CD8-positive, alpha-beta memory T cell (primary cell): ENCODE measurements at regions not wholly inside any gene's neighbourhood (a gene's known extent, or its start where the extent isn't known, plus 50 kb on each side); places are given as distances from the start of the nearest gene placed in this dataset.

Source experiments
- CTCF ChIA-PET: fragments of 350-600 bp; sonication (Branson Sonifier 250); formaldehyde crosslinking; loops from one replicate; lab custom pipeline; 2021; ENCODE audit warnings: antibody characterized with exemption; lab: Charles Lee
- POLR2A ChIA-PET: fragments of 350-600 bp; sonication (Branson Sonifier 250); formaldehyde crosslinking; loops from one replicate; lab custom pipeline; 2021; ENCODE audit warnings: antibody characterized with exemption; lab: Charles Lee
- DNase-seq, 5 donors: peaks; one replicate each; pipeline versions ENCODE4 v3.0.0 to v3.0.0-alpha.2; 2020 to 2022; ENCODE audit warnings: mixed read lengths in 1 of 5
- H3K27ac ChIP-seq: one replicate; pipeline ENCODE4 v1.7.0; 2013; ENCODE audit warnings: low read depth, mild to moderate bottlenecking, low read length, moderate library complexity
- H3K27me3 ChIP-seq: 2 replicates; pipeline ENCODE4 v1.7.0; 2013; ENCODE audit warnings: low read length, mild to moderate bottlenecking; ENCODE audit not compliant: insufficient read depth, poor library complexity, severe bottlenecking
- H3K36me3 ChIP-seq: 2 replicates; pipeline ENCODE4 v1.7.0; 2013; ENCODE audit warnings: mild to moderate bottlenecking, low read length, moderate library complexity; ENCODE audit not compliant: insufficient read depth
- H3K4me1 ChIP-seq: 2 replicates; pipeline ENCODE4 v1.7.0; 2013; ENCODE audit warnings: mild to moderate bottlenecking, low read length, moderate library complexity; ENCODE audit not compliant: insufficient read depth
- H3K4me3 ChIP-seq: 2 replicates; pipeline ENCODE4 v1.7.0; 2013; ENCODE audit warnings: mild to moderate bottlenecking, low read length
- H3K9me3 ChIP-seq: 2 replicates; pipeline ENCODE4 v1.7.0; 2013; ENCODE audit warnings: mild to moderate bottlenecking, low read length
- H3K27ac Mint-ChIP-seq, 8 donors: one replicate each; pipeline ENCODE4 v1.8.0; 2020 to 2021; ENCODE audit warnings: mixed read lengths in 8 of 8, mild to moderate bottlenecking in 6 of 8, inconsistent platforms in 3 of 8, moderate library complexity in 3 of 8
- H3K27me3 Mint-ChIP-seq, 2 donors: one replicate each; pipeline ENCODE4 v1.8.0; 2020 to 2021; ENCODE audit warnings: mixed read lengths in 2 of 2, mild to moderate bottlenecking in 1 of 2, moderate library complexity in 1 of 2
- H3K36me3 Mint-ChIP-seq, 3 donors: one replicate each; pipeline ENCODE4 v1.8.0; 2020 to 2021; ENCODE audit warnings: mixed read lengths in 3 of 3, inconsistent platforms in 1 of 3, mild to moderate bottlenecking in 1 of 3
- H3K4me1 Mint-ChIP-seq, 3 donors: one replicate each; pipeline ENCODE4 v1.8.0; 2020 to 2021; ENCODE audit warnings: mixed read lengths in 3 of 3, inconsistent platforms in 1 of 3, mild to moderate bottlenecking in 1 of 3
- H3K4me3 Mint-ChIP-seq, 7 donors: one replicate each; pipeline ENCODE4 v1.8.0; 2020 to 2021; ENCODE audit warnings: mixed read lengths in 7 of 7, mild to moderate bottlenecking in 6 of 7, moderate library complexity in 4 of 7, inconsistent platforms in 2 of 7
- H3K9me3 Mint-ChIP-seq, 5 donors: one replicate each; pipeline ENCODE4 v1.8.0; 2020 to 2022; ENCODE audit warnings: mixed read lengths in 5 of 5, mild to moderate bottlenecking in 3 of 5, moderate library complexity in 2 of 5, inconsistent platforms in 1 of 5

GRCh38 chr2:168343586-168343985 lies 96.2 kb upstream of the STK39 start:
- Mint-ChIP-seq H3K4me3 (no peak overlapping the region), H3K9me3 (no peaks in the 10 kb centered on the region), H3K27me3 (peaks cover 5 to 38% of the 10 kb centered on the region in 2 donors), H3K4me1 (peaks cover 5 to 8% (median 7%) of the 10 kb centered on the region in 3 donors), H3K36me3 (no peaks in the 10 kb centered on the region), H3K27ac (peak overlapping the region in 1 of 8 donors; percentile 76)
- Histone ChIP-seq H3K36me3 (no peaks in the 10 kb centered on the region), H3K27ac (no peak overlapping the region), H3K4me1 (peaks cover 5% of the 10 kb centered on the region), H3K9me3 (no peaks in the 10 kb centered on the region), H3K27me3 (no peaks in the 10 kb centered on the region), H3K4me3 (no peak overlapping the region)
- ChIA-PET POLR2A (no interaction called here), CTCF (interaction anchor here (0.7 kb wide), 1 partner anchor 578 kb away, joined by 3 read pairs; no protein-coding TSS in a partner anchor)
- no peak for DNase-seq

DNA sequence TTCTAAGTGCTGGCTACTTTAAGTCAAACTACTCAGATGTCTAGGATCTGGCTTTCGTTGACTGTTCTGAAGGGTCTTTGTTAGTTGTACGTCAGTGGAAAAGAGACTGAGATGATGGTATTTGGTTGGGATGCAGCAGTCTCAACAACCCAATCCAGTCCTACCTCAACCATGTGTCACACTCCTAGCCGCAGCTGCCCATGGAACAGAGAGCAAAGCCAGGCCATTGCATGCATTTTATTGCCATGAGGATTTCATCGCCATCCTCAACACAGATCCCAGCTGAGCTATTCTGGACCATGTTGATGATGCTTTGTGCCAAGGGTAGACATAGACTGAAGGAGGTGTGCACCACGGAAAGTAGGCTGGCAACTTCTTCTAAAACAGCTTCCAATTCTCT lies 97.3 kb upstream of the STK39 start:
- Mint-ChIP-seq H3K4me1 (peaks cover 5 to 8% (median 7%) of the 10 kb centered on the region in 3 donors), H3K36me3 (no peaks in the 10 kb centered on the region), H3K27ac (no peak overlapping the region), H3K4me3 (no peak overlapping the region), H3K9me3 (no peaks in the 10 kb centered on the region), H3K27me3 (peaks cover 8 to 38% of the 10 kb centered on the region in 2 donors)
- no peaks in the 10 kb centered on the region for H3K27me3 ChIP-seq
- H3K36me3 ChIP-seq = no peaks in the 10 kb centered on the region
- no peak overlapping the region for H3K27ac ChIP-seq
- H3K9me3 ChIP-seq = no peaks in the 10 kb centered on the region
- ChIA-PET POLR2A (no interaction called here), CTCF (interaction anchor here (0.9 to 5.3 kb wide), 3 partner anchors 8 to 576 kb away, joined by 3 to 39 read pairs (median 6); no protein-coding TSS in a partner anchor)
- H3K4me1 ChIP-seq = peaks cover 5% of the 10 kb centered on the region
- no peak for DNase-seq
- no peak overlapping the region for H3K4me3 ChIP-seq

DNA sequence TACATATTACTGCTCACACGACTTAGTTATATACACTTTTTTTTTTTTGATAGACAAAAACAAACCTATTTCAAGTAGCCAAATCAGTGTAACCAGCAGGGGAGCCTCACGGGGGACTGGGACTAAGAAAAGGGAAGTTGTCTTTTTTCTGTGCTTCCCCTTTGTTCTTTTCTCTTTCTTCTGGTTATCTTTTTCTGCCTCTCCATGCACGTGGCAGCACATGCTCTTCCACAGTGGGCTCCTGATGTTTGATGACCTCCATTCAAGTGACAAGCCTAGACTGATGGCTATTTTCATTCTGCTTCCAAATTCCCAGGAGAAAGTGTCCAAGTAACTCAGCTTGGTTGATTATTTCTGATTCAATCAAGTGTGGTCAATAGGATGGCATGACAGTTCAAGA lies 98.2 kb upstream of the STK39 start:
- Histone ChIP-seq H3K9me3 (no peaks in the 10 kb centered on the region), H3K36me3 (no peaks in the 10 kb centered on the region), H3K27me3 (no peaks in the 10 kb centered on the region), H3K4me3 (no peak overlapping the region), H3K4me1 (peaks cover 5% of the 10 kb centered on the region), H3K27ac (no peak overlapping the region)
- no peak for DNase-seq
- H3K9me3 Mint-ChIP-seq = no peaks in the 10 kb centered on the region
- H3K27ac Mint-ChIP-seq = no peak overlapping the region
- no peaks in the 10 kb centered on the region for H3K36me3 Mint-ChIP-seq
- H3K4me1 Mint-ChIP-seq = peaks cover 5 to 8% (median 7%) of the 10 kb centered on the region in 3 donors
- H3K27me3 Mint-ChIP-seq = peaks cover 8 to 42% of the 10 kb centered on the region in 2 donors
- CTCF ChIA-PET = interaction anchor here (1.1 to 5.3 kb wide), 4 partner anchors 9 to 576 kb away, joined by 4 to 39 read pairs (median 13); no protein-coding TSS in a partner anchor
- POLR2A ChIA-PET = no interaction called here
- H3K4me3 Mint-ChIP-seq = peak overlapping the region in 1 of 7 donors; percentile 68

DNA sequence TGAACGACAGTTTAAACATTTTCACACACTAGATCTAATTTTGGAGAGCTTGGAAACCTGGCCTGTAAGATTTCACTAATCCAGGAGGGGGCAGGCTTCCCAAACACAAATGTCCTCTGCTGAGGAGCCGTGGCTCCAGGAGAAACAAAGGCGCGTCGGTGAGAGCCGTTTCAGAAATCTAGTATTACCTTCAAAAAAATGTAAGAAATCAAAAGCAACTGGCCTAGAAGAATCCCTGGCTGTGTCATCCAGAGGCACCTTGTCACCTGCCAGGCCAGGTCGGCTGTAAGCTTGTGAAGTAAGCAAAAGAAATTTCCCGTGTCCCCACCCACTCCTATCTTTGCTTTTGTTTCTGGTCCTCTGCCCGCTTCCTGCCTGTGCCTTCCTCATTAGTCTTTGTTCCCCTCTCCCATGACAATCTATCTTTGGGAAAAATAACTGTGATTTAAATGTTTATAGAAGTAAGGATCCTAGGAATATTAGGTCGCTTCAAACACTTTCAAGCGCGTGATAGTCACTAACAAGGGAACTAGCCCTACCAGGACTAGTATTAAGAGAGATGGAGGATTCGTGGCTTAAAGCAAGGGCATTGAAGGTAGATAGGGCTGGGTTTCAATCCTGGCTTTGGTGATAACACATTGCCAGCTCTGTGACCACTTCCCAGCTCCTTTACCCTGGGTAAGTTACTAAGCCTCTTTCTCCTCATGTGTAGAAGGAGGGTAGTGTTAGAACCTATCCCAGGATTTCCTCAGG lies 99.5 kb upstream of the STK39 start:
- H3K27me3 ChIP-seq = no peaks in the 10 kb centered on the region
- no peaks in the 10 kb centered on the region for H3K9me3 ChIP-seq
- H3K4me3 Mint-ChIP-seq = peak overlapping the region; percentile 43 to 90 (median 87)
- peaks cover 5 to 8% (median 7%) of the 10 kb centered on the region in 3 donors for H3K4me1 Mint-ChIP-seq
- no peak overlapping the region for H3K27ac ChIP-seq
- peak; percentile 47 to 66 (median 58) for DNase-seq
- no peaks in the 10 kb centered on the region for H3K36me3 ChIP-seq
- no peaks in the 10 kb centered on the region for H3K36me3 Mint-ChIP-seq
- H3K27me3 Mint-ChIP-seq = peaks cover 8 to 36% of the 10 kb centered on the region in 2 donors
- no peaks in the 10 kb centered on the region for H3K9me3 Mint-ChIP-seq
- POLR2A ChIA-PET = no interaction called here
- CTCF ChIA-PET = interaction anchor here (0.7 to 5.3 kb wide), 17 partner anchors 9 to 574 kb away, joined by 3 to 39 read pairs (median 4); no protein-coding TSS in a partner anchor
- peak overlapping the region in 5 of 8 donors; percentile 19 to 82 (median 75) for H3K27ac Mint-ChIP-seq
- H3K4me1 ChIP-seq = peaks cover 5% of the 10 kb centered on the region
- peak overlapping the region; percentile 52 for H3K4me3 ChIP-seq

DNA sequence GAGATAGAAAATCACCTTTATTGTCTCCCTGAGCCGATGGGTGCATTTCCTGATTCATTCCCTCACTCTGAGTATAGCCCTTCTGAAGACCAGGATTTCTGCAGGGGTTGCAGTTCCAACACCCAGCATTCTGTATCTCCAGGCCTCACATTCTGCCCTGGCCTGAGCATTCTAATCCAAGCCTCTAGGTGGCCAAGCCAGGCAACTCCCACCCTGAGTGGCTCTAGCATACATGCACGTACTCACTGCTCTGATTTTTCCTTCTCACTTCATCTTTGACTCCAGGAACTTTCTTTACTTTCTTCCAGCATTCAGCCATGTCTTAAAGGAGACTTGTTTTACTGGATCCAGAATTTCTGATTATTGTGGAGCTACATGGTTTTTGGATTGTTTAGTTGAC lies 100.7 kb upstream of the STK39 start:
- peaks cover 5 to 8% (median 7%) of the 10 kb centered on the region in 3 donors for H3K4me1 Mint-ChIP-seq
- H3K27ac Mint-ChIP-seq = no peak overlapping the region
- ChIA-PET CTCF (interaction anchor here (1.7 to 5.3 kb wide), 3 partner anchors 410 to 573 kb away, joined by 6 to 39 read pairs (median 8); no protein-coding TSS in a partner anchor), POLR2A (no interaction called here)
- no peaks in the 10 kb centered on the region for H3K36me3 Mint-ChIP-seq
- Histone ChIP-seq H3K27me3 (no peaks in the 10 kb centered on the region), H3K36me3 (no peaks in the 10 kb centered on the region), H3K4me3 (no peak overlapping the region), H3K27ac (no peak overlapping the region), H3K4me1 (peaks cover 5% of the 10 kb centered on the region), H3K9me3 (no peaks in the 10 kb centered on the region)
- peaks cover 0 to 2% (median 0%) of the 10 kb centered on the region in 5 donors for H3K9me3 Mint-ChIP-seq
- DNase-seq = no peak
- peaks cover 8 to 35% of the 10 kb centered on the region in 2 donors for H3K27me3 Mint-ChIP-seq
- H3K4me3 Mint-ChIP-seq = no peak overlapping the region

DNA sequence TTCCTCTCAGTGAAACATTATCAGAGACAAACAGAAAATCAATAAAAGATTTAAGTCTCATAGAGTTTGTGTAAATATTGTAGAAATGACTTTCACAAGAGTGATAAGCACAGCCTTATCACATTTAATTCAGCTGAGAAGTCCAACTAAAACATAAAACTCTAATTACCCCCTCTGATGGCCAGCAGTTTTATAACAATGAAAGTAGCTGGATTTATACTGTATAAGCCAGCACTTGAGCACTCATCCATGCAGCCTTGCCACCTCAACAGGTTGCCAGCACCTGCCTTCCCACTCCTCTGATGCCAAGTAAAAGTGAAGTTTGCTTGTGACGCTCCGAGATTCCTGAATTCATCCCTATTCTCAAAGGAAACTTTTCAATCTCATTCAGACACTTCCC lies 103.0 kb upstream of the STK39 start:
- H3K27ac ChIP-seq = no peak overlapping the region
- peaks cover 0 to 5% (median 0%) of the 10 kb centered on the region in 5 donors for H3K9me3 Mint-ChIP-seq
- H3K4me3 ChIP-seq = no peak overlapping the region
- H3K4me1 ChIP-seq = peaks cover 15% of the 10 kb centered on the region
- no peaks in the 10 kb centered on the region for H3K27me3 ChIP-seq
- DNase-seq = no peak
- CTCF ChIA-PET = no interaction called here
- POLR2A ChIA-PET = no interaction called here
- peaks cover 10 to 20% (median 11%) of the 10 kb centered on the region in 3 donors for H3K4me1 Mint-ChIP-seq
- H3K27me3 Mint-ChIP-seq = peaks cover 8 to 20% of the 10 kb centered on the region in 2 donors
- H3K27ac Mint-ChIP-seq = no peak overlapping the region
- H3K9me3 ChIP-seq = no peaks in the 10 kb centered on the region
- no peaks in the 10 kb centered on the region for H3K36me3 ChIP-seq
- H3K4me3 Mint-ChIP-seq = no peak overlapping the region
- no peaks in the 10 kb centered on the region for H3K36me3 Mint-ChIP-seq

GRCh38 chr2:168353251-168353650 lies 102.8 kb upstream of the CERS6 start:
- Mint-ChIP-seq H3K27me3 (peaks cover 3 to 5% of the 10 kb centered on the region in 2 donors), H3K27ac (no peak overlapping the region), H3K9me3 (peaks cover 0 to 5% (median 0%) of the 10 kb centered on the region in 5 donors), H3K4me3 (no peak overlapping the region), H3K36me3 (no peaks in the 10 kb centered on the region), H3K4me1 (peaks cover 14 to 23% (median 16%) of the 10 kb centered on the region in 3 donors)
- no peak for DNase-seq
- ChIA-PET CTCF (no interaction called here), POLR2A (no interaction called here)
- H3K9me3 ChIP-seq = no peaks in the 10 kb centered on the region
- no peak overlapping the region for H3K27ac ChIP-seq
- H3K27me3 ChIP-seq = no peaks in the 10 kb centered on the region
- H3K36me3 ChIP-seq = no peaks in the 10 kb centered on the region
- no peak overlapping the region for H3K4me3 ChIP-seq
- peaks cover 14% of the 10 kb centered on the region for H3K4me1 ChIP-seq

- Histone ChIP-seq H3K4me1 (peaks cover 14% of the 10 kb centered on the region), H3K27me3 (no peaks in the 10 kb centered on the region), H3K4me3 (no peak overlapping the region), H3K27ac (no peak overlapping the region), H3K9me3 (no peaks in the 10 kb centered on the region), H3K36me3 (no peaks in the 10 kb centered on the region)
- no peak overlapping the region for H3K27ac Mint-ChIP-seq
- DNase-seq = peak in 1 of 5 donors; percentile 44
- H3K4me1 Mint-ChIP-seq = peaks cover 14 to 34% (median 26%) of the 10 kb centered on the region in 3 donors
- no peak overlapping the region for H3K4me3 Mint-ChIP-seq
- H3K36me3 Mint-ChIP-seq = no peaks in the 10 kb centered on the region
- H3K27me3 Mint-ChIP-seq = peaks cover 0 to 4% of the 10 kb centered on the region in 2 donors
- ChIA-PET CTCF (no interaction called here), POLR2A (no interaction called here)
- H3K9me3 Mint-ChIP-seq = peaks cover 0 to 5% (median 0%) of the 10 kb centered on the region in 5 donors
Measured at GRCh38 chr2:168354499-168354898, 101.6 kb upstream of the CERS6 start.
